ENCODE measurements at regions not wholly inside any gene's neighbourhood (a gene's known extent, or its start where the extent isn't known, plus 50 kb on each side); places are given as distances from the start of the nearest gene placed in this dataset.

- DNase-seq (ENCODE audit: low read depth): no peak
- no peak overlapping the region for H3K4me3 ChIP-seq (ENCODE audit: low read depth, low read length)
Observed at GRCh38 chr5:172588380-172588779, 52.7 kb upstream of the NEURL1B start.

GRCh38 chr5:172587061-172587405, 54.0 kb upstream of the NEURL1B start:
- no peak for DNase-seq (ENCODE audit: low read depth)
- H3K4me3 ChIP-seq (ENCODE audit: low read depth, low read length): no peak overlapping the region

GRCh38 chr5:172586125-172587060, 54.7 kb upstream of the NEURL1B start:
- H3K4me3 ChIP-seq (ENCODE audit: low read depth, low read length): no peak overlapping the region
- no peak for DNase-seq (ENCODE audit: low read depth)

- no peak overlapping the region for H3K4me3 ChIP-seq (ENCODE audit: low read depth, low read length)
- no peak for DNase-seq (ENCODE audit: low read depth)
Observed at GRCh38 chr5:172585114-172585513, 55.9 kb upstream of the NEURL1B start.

GRCh38 chr5:172584638-172585037, 56.4 kb upstream of the NEURL1B start:
- DNase-seq (ENCODE audit: low read depth): no peak
- no peak overlapping the region for H3K4me3 ChIP-seq (ENCODE audit: low read depth, low read length)

GRCh38 chr5:172583931-172584511, 57.0 kb upstream of the NEURL1B start:
- no peak overlapping the region for H3K4me3 ChIP-seq (ENCODE audit: low read depth, low read length)
- DNase-seq (ENCODE audit: low read depth): no peak

- no peak for DNase-seq (ENCODE audit: low read depth)
- H3K4me3 ChIP-seq (ENCODE audit: low read depth, low read length): no peak overlapping the region
Observed at GRCh38 chr5:172582940-172583339, 58.1 kb upstream of the NEURL1B start.

- no peak overlapping the region for H3K4me3 ChIP-seq (ENCODE audit: low read depth, low read length)
- no peak for DNase-seq (ENCODE audit: low read depth)
Observed at GRCh38 chr5:172581315-172581714, 59.7 kb upstream of the NEURL1B start.

GRCh38 chr5:172579403-172579990, 61.6 kb upstream of the NEURL1B start:
- no peak for DNase-seq (ENCODE audit: low read depth)
- no peak overlapping the region for H3K4me3 ChIP-seq (ENCODE audit: low read depth, low read length)

GRCh38 chr5:172577267-172577909, 63.7 kb upstream of the NEURL1B start:
- no peak overlapping the region for H3K4me3 ChIP-seq (ENCODE audit: low read depth, low read length)
- no peak for DNase-seq (ENCODE audit: low read depth)

GRCh38 chr5:172575816-172576545, 65.1 kb upstream of the NEURL1B start:
- no peak overlapping the region for H3K4me3 ChIP-seq (ENCODE audit: low read depth, low read length)
- no peak for DNase-seq (ENCODE audit: low read depth)

GRCh38 chr5:172575416-172575815, 65.6 kb upstream of the NEURL1B start:
- H3K4me3 ChIP-seq (ENCODE audit: low read depth, low read length): no peak overlapping the region
- DNase-seq (ENCODE audit: low read depth): no peak

- H3K4me3 ChIP-seq (ENCODE audit: low read depth, low read length): no peak overlapping the region
- DNase-seq (ENCODE audit: low read depth): no peak
Observed at GRCh38 chr5:172574871-172575223, 66.2 kb upstream of the NEURL1B start.

- H3K4me3 ChIP-seq (ENCODE audit: low read depth, low read length): no peak overlapping the region
- DNase-seq (ENCODE audit: low read depth): no peak
Observed at GRCh38 chr5:172573986-172574870, 66.8 kb upstream of the NEURL1B start.

GRCh38 chr5:172573120-172573882, 67.8 kb upstream of the NEURL1B start:
- no peak for DNase-seq (ENCODE audit: low read depth)

GRCh38 chr5:172572440-172572839, 68.6 kb upstream of the NEURL1B start:
- no peak for DNase-seq (ENCODE audit: low read depth)
- H3K4me3 ChIP-seq (ENCODE audit: low read depth, low read length): no peak overlapping the region

More at GRCh38 chr5:172573120-172573882, 67.8 kb upstream of the NEURL1B start:
- no peak overlapping the region for H3K4me3 ChIP-seq (ENCODE audit: low read depth, low read length)

GRCh38 chr5:172571892-172572291, 69.2 kb upstream of the NEURL1B start:
- H3K4me3 ChIP-seq (ENCODE audit: low read depth, low read length): no peak overlapping the region
- DNase-seq (ENCODE audit: low read depth): no peak

- DNase-seq (ENCODE audit: low read depth): no peak
- H3K4me3 ChIP-seq (ENCODE audit: low read depth, low read length): no peak overlapping the region
Observed at GRCh38 chr5:172571413-172571812, 69.7 kb upstream of the NEURL1B start.

Measured in skeletal muscle cell (primary cell).